Hepatocyte (in vitro differentiated cells): ENCODE measurements at regions not wholly inside any gene's neighbourhood (a gene's known extent, or its start where the extent isn't known, plus 50 kb on each side); places are given as distances from the start of the nearest gene placed in this dataset.

Experiments used
- CTCF ChIP-seq: fragments of 200-600 bp; sonication (generic); IDR thresholded peaks from 2 replicates; pipeline ENCODE4 v1.5.1; 2016; ENCODE audit warnings: antibody characterized with exemption, mild to moderate bottlenecking; ENCODE audit not compliant: poor library complexity
- EZH2 ChIP-seq: fragments of 200-600 bp; sonication (generic); IDR thresholded peaks from 2 replicates; pipeline ENCODE4 v1.6.1; 2016; ENCODE audit warnings: antibody characterized with exemption, mild to moderate bottlenecking, borderline replicate concordance

GRCh38 chr7:69250958-69251357 is 347.3 kb upstream of the AUTS2 start:
- TF ChIP-seq CTCF: no peak
- TF ChIP-seq EZH2: no peak
